Adrenal gland (tissue), 9 donors: ENCODE measurements at regions not wholly inside any gene's neighbourhood (a gene's known extent, or its start where the extent isn't known, plus 50 kb on each side); places are given as distances from the start of the nearest gene placed in this dataset.

Source experiments
- DNase-seq, 7 donors: peaks; one replicate each; pipeline ENCODE4 v3.0.0-alpha.2; 2019 to 2020
- H3K27ac ChIP-seq, 5 donors: fragments of 200-600 bp; sonication (generic) in 4 of 5; 1 replicate in 3 of 5; 2 replicates in 2 of 5; pipeline versions ENCODE4 v1.5.1 to v1.8.0; 2016 to 2020; ENCODE audit warnings: mild to moderate bottlenecking in 1 of 5
- H3K27me3 ChIP-seq: fragments of 200-600 bp; 2 replicates; pipeline ENCODE4 v1.8.0; 2021
- H3K36me3 ChIP-seq, 2 donors: fragments of 200-600 bp; replicated peaks in 1 of 2; 1 replicate in 1 of 2; 2 replicates in 1 of 2; pipeline versions ENCODE4 v1.5.1 to v1.8.0; 2018 to 2022
- H3K4me1 ChIP-seq, 2 donors: fragments of 200-600 bp; replicated peaks in 1 of 2; 1 replicate in 1 of 2; 2 replicates in 1 of 2; pipeline versions ENCODE4 v1.5.1 to v1.8.0; 2018 to 2021
- H3K4me3 ChIP-seq, 4 donors: fragments of 200-600 bp; sonication (generic) in 3 of 4; one replicate each; pipeline ENCODE4 v1.5.1; 2016 to 2018
- H3K9me3 ChIP-seq, 3 donors: fragments of 200-600 bp; sonication (generic) in 1 of 3; replicated peaks in 1 of 3; 1 replicate in 2 of 3; 2 replicates in 1 of 3; pipeline versions ENCODE4 v1.5.1 to v1.8.0; 2016 to 2021
- POLR2A ChIP-seq, 2 donors: fragments of 450-650 bp; IDR thresholded peaks; one replicate each; pipeline ENCODE4 v1.6.1; 2017; ENCODE audit warnings: antibody characterized with exemption in 2 of 2, mild to moderate bottlenecking in 2 of 2, moderate library complexity in 1 of 2
- WGBS, 4 donors: extraction: QIAGEN DNeasy Blood & Tissue Kit in 2 of 4; methylation state at CpG; one replicate each; pipeline versions ENCODE4 v1.1.5 to v1.1.7; 2013 to 2017; 5-methylcytosine and 5-hydroxymethylcytosine counted together
- intact Hi-C, 2 donors: fragments of 100-400 bp; cut with DNase I; formaldehyde crosslinking; loops; one replicate each; pipeline versions ENCODE4 v1.14.1 to v1.15.0; 2022 to 2023
- TF ChIP-seq, protein P1 (sequence below), 6 experiments: fragments of 450-650 bp in 4 of 6; fragments of 200-600 bp in 2 of 6; sonication (generic) in 1 of 6; IDR thresholded peaks; 1 replicate in 5 of 6; 2 replicates in 1 of 6; pipeline versions ENCODE4 v1.5.1 to v1.8.0; 2016 to 2021; ENCODE audit warnings: antibody characterized with exemption in 6 of 6, mild to moderate bottlenecking in 2 of 6, moderate library complexity in 1 of 6
- donor health status: healthy with polysubstance abuse.
- donor health status: Bipolar disorder and iron deficiency.
- donor health status: DM: yes; HTN: yes; CAD: no.
- donor health status: DM: no; HTN: no; CAD: no.
- donor health status: DM: no; HTN: no; CAD: no.

GRCh38 chr2:117067900-117068299 is 746.6 kb upstream of the DDX18 start:
- intact Hi-C loops = no loop called here
- no peaks in the 10 kb centered on the region for H3K9me3 ChIP-seq
- no peaks in the 10 kb centered on the region for H3K27me3 ChIP-seq
- no peak for DNase-seq
- H3K27ac ChIP-seq = no peak overlapping the region
- H3K36me3 ChIP-seq = no peaks in the 10 kb centered on the region
- no peak overlapping the region for H3K4me3 ChIP-seq
- 80 to 89% (median 86%) methylated on average over 4 of the region's 4 CpGs for WGBS, 4 donors
- no peak for TF ChIP-seq POLR2A (IDR thresholded peaks at IDR 0.05)
- TF ChIP-seq, protein P1, sequence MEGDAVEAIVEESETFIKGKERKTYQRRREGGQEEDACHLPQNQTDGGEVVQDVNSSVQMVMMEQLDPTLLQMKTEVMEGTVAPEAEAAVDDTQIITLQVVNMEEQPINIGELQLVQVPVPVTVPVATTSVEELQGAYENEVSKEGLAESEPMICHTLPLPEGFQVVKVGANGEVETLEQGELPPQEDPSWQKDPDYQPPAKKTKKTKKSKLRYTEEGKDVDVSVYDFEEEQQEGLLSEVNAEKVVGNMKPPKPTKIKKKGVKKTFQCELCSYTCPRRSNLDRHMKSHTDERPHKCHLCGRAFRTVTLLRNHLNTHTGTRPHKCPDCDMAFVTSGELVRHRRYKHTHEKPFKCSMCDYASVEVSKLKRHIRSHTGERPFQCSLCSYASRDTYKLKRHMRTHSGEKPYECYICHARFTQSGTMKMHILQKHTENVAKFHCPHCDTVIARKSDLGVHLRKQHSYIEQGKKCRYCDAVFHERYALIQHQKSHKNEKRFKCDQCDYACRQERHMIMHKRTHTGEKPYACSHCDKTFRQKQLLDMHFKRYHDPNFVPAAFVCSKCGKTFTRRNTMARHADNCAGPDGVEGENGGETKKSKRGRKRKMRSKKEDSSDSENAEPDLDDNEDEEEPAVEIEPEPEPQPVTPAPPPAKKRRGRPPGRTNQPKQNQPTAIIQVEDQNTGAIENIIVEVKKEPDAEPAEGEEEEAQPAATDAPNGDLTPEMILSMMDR (IDR thresholded peaks at IDR 0.05) = no peak
- H3K4me1 ChIP-seq = no peaks in the 10 kb centered on the region

GRCh38 chr2:117068371-117068770 is 746.1 kb upstream of the DDX18 start:
- DNase-seq = no peak
- no peaks in the 10 kb centered on the region for H3K4me1 ChIP-seq
- TF ChIP-seq, protein P1 (IDR thresholded peaks at IDR 0.05) = no peak
- TF ChIP-seq POLR2A (IDR thresholded peaks at IDR 0.05) = no peak
- no peak overlapping the region for H3K27ac ChIP-seq
- no peaks in the 10 kb centered on the region for H3K36me3 ChIP-seq
- H3K9me3 ChIP-seq = no peaks in the 10 kb centered on the region
- H3K27me3 ChIP-seq = no peaks in the 10 kb centered on the region
- no peak overlapping the region for H3K4me3 ChIP-seq
- intact Hi-C loops = no loop called here
- WGBS, 4 donors = 33 to 54% (median 51%) methylated on average over 2 of the region's 2 CpGs

DNA sequence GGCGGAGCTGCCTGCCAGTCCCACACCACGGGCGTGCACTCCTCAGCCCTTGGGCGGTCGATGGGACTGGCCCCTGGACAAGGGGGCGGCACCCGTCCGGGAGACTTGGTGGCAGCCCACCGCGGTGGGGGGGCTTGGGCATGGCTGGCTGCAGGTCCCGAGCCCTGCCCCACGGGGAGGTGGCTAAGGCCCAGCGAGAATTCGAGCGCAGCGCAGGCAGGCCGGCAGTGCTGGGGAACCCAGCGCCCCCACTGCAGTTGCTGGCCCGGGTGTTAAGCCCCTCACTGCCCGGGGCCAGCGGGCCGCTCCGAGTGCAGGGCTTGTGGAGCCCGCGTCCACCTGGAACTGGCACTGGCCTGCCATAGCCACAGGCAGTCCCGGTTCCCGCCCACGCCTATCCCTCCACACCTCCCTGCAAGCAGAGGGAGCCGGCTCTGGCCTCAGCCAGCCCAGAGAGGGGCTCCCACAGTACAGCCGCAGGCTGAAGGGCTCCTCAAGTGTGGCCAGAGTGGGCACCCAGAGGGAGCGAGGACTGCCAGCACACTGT is 742.9 kb upstream of the DDX18 start:
- no peak overlapping the region for H3K27ac ChIP-seq
- no peaks in the 10 kb centered on the region for H3K27me3 ChIP-seq
- H3K36me3 ChIP-seq = no peaks in the 10 kb centered on the region
- H3K4me1 ChIP-seq = no peaks in the 10 kb centered on the region
- no peak overlapping the region for H3K4me3 ChIP-seq
- H3K9me3 ChIP-seq = no peaks in the 10 kb centered on the region
- intact Hi-C loops = no loop called here
- WGBS, 4 donors = 91 to 100% (median 95%) methylated on average over 1 to 31 of the region's 31 CpGs
- TF ChIP-seq POLR2A (IDR thresholded peaks at IDR 0.05) = no peak
- TF ChIP-seq, protein P1 (IDR thresholded peaks at IDR 0.05) = no peak
- no peak for DNase-seq

DNA sequence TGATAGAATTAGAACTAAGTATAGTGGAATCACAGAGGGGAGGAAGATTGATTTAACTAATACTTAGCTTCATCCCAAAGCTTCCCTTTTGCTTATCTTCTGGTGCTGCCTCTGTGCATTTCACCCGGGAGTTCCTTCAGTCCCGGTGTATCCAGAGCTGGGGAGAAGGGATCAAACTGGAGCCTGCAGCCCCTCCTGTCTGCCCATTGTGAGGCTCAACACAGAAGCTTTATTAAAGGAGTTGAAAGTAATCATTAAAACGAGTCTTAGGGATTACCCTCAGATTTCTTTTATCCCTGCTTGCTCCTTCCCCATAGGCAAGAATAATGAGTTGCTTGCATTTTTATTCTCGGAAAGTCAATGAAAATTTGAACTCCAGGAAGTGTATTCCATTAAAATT is 739.7 kb upstream of the DDX18 start:
- Histone ChIP-seq H3K4me1 (no peaks in the 10 kb centered on the region), H3K9me3 (no peaks in the 10 kb centered on the region), H3K4me3 (no peak overlapping the region), H3K27me3 (no peaks in the 10 kb centered on the region), H3K36me3 (no peaks in the 10 kb centered on the region), H3K27ac (no peak overlapping the region)
- TF ChIP-seq POLR2A (IDR thresholded peaks at IDR 0.05) = no peak
- TF ChIP-seq, protein P1 (IDR thresholded peaks at IDR 0.05) = no peak
- intact Hi-C loops = no loop called here
- WGBS, 4 donors = 69 to 79% (median 76%) methylated on average over 4 of the region's 4 CpGs
- DNase-seq = no peak
